ENCODE measurements at regions not wholly inside any gene's neighbourhood (a gene's known extent, or its start where the extent isn't known, plus 50 kb on each side); places are given as distances from the start of the nearest gene placed in this dataset.

DNA sequence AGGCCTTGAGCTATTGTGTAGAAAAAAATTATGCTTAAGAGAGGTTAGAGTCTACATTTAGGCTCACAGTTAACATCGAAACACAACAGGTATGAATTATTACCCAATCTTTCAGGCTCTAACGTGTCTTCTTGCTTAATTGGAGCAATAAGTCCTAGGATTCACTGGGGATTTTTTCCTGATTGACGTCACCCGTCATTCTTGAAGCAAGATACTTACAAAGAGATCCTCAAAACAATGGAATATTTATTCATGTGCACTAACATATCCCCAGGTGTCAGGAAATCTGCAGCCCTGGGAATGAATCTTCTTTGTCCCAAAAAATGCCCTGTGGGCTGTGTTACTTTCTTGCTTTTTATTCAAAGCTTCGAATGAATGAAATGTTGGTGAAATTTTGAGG, 413.5 kb downstream of the NFIB start:
- no peak for DNase-seq (ENCODE audit: low read depth in 2 of 3, low spot score in 2 of 3)

DNA sequence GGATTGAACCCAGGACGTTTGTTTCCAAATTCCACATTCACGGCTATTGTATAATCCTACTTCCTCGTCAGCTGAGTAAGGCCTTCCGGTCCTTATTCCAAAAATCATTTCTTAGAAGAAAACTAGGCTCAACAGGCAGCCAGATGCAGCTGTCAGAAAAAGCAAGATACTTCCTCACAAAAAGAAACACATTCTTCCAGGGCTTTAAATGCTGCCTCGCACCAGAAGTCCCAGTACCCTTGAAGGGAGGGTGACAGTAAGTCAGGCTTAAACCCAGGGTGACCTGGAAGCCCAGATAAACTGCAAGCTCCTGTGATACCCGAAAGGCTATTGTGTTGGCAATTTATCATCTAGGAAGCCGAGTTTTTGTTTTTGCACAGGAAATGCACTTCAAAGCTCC, 414.0 kb downstream of the NFIB start:
- no peak for DNase-seq (ENCODE audit: low read depth in 2 of 3, low spot score in 2 of 3)

DNA sequence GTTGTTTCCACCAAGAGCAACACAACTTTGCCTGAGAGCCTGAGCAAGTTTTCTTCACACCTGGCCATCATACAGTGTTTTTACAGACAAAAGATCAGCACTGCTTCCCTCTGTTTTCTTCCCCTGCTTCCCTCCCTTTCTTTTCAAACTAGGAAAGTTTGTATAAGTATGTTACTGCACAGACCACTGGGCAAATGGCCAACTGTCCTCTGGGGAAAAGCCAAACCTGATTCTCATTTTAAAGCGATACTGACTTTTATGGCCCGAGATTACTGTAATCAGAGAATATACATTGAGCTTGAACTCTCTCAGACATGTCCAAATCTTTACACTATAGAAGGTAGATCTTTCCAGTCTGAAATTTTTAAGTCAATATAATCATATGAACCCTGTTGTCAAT, 415.0 kb downstream of the NFIB start:
- no peak for DNase-seq (ENCODE audit: low read depth in 2 of 3, low spot score in 2 of 3)

DNA sequence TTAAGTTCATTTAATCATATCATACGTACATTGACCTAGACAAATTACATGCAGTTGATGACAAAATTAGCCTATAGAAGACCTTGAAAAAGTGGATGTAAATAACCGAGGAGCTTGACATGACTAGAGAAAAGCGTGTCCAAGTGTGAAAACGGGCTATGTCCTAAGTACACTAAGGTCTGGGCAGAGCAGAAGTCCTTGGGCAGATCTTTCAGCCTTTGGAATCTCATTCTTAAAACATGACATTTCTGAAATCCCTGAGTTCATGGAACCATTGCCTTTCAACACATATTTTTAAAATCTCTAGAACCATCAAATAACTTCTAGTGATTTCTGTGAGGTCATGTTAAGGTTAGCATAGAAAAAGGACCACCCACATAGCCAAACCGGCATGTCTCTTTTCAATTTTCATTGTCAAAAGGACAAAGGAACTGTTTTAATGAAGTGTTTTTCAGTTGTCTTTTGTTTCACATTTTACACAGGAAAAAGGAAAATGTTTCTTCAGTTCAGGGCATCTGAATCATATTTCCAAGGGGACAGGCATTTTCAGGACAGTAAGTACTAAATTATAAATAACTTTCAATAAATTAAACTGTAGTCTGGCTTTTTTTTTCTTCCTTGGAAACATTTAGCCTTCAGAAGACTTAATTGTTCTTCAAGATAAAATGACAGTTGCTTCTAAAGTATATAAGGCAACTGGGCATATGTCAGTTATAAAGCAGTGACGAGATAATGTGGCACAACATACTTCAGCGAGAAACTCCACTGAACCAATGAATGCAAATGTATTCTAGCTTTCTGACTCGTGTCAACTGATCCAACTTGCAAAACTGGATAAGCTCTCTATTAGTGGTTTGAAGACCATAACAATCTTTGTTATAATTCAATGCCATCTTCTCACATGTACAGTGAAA, 416.8 kb downstream of the NFIB start:
- no peak for DNase-seq (ENCODE audit: low read depth in 2 of 3, low spot score in 2 of 3)

DNA sequence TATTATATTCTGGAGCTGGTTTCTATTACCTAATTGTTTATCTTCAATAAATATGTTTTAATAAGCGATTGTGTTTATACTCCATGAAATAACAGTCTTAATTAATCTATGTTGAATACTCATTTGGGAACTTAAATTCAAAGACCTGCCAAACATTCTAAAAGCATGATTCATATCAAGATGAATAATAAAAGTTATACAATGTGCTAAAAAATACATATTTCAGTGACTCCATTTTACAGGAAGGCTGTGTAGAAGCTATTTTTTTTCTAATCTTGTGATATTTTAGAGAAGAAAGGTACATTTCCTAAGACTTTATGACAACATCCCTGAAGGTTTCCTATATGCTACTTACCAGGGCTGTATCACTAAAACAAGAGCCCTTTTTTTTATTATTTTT, 417.9 kb downstream of the NFIB start:
- no peak for DNase-seq (ENCODE audit: low read depth in 2 of 3, low spot score in 2 of 3)

DNA sequence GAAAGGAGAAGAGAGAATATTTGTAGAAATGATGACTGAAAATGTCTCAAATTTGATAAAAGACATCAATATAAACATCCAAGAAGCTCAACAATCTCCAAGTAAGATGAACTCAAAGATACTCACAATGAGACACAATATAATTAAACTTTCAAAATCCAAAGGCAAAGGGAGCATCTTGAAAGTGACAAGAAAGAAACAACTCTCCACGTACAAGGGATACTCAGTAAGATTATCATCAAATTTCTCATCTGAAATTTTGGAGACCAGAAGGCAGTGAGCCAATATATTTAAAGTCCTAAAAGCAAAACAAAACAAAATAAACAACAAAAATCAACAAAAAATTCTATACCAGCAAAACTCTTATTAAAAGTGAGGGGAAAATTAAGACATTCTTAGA, 428.7 kb downstream of the NFIB start:
- DNase-seq (ENCODE audit: low read depth in 2 of 3, low spot score in 2 of 3): no peak

DNA sequence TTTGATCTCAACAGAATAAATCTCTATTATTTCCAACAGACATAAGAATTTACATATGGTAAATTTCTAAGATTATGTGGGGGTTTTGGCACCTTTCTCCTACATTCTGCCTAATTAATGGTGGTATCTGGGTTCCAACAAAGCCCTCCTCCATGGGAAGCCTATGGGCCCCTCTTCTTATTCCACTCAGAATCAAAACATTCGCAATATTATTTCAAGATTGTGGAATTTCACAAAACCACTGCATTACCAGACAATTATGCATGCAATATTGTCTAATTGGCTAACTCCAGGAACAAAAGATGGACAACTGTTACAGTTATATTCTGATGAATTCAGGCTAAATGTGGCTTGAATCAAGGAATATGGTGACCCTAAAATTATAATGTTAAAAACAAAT, 434.0 kb downstream of the NFIB start:
- DNase-seq (ENCODE audit: low read depth in 2 of 3, low spot score in 2 of 3): no peak

DNA sequence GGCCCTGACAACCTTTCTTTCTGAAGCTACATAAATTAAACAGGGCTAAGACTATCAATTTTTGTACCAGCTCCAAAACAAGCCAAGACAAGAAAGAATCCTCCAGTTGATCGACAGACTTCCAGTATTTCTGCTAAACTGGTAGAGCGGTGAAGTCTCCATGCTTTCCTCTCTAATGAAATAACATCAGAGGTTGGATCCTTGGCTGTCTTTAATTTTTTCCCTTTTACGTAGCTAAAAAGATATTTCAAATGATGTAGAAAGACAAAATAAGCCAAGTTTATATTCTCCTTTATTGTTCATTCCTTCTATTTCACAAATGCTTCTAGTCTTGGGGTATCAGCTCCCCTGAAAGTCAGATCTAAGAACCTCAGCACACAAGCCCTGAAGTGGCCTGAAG, 434.9 kb downstream of the NFIB start:
- no peak for DNase-seq (ENCODE audit: low read depth in 2 of 3, low spot score in 2 of 3)

DNA sequence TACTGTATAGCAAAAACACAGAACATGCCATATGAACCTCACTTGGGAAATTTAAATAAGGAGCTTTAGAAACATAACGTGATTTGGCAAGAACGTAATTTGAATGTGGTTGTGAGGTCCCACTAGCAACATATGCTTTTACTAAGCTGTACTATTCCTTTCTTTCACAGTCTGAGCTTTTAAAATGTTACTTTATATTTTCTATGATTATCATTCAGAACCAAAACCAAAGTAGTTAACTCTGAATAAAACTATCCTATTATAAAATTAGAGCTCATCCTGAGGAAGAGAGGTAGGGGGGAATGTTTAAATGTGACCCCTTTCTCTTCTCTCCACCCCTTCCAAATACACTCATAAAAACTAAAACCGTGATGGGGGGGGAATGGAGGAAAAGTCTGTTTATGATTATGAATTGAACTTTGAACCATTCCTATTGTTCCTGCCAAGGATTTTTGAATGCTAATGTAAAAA, 435.7 kb downstream of the NFIB start:
- DNase-seq (ENCODE audit: low read depth in 2 of 3, low spot score in 2 of 3): no peak

DNA sequence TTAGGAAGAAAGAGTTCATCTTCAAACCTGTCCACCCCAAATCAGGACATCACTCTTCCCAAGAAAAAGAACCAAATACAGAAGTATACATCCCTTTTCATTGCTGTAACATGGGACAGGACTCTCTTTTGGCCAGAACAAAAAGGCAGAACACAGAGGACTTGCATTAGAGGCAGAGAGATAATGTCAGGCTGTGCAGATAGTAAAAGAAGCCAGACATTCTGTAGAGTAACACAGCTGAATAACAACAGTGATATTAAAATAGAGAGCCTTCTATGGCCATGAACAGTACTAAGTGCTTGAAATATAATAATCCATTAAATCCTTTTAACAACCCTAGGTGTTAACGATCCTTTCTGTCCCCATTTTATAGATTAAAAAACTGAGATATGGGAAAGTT, 437.2 kb downstream of the NFIB start:
- DNase-seq (ENCODE audit: low read depth in 2 of 3, low spot score in 2 of 3): no peak

DNA sequence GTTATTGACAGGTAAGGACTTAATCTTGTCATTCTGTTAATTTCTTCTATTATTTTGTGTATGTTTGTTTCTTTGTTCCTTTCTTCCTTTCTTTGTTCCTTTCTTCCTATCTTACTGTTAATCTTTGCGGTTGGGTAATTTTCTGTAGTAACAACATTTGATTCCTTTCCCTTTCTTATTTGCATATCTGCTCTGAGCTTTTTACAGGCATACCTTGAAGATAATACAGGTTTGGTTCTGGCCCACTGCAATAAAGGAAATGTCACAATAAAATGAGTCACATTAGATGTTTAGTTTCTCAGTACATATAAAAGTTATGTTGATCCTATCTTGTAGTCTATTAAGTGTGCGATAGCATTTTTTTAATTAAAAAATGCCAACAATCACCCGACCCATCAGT, 440.7 kb downstream of the NFIB start:
- DNase-seq (ENCODE audit: low read depth in 2 of 3, low spot score in 2 of 3): no peak

DNA sequence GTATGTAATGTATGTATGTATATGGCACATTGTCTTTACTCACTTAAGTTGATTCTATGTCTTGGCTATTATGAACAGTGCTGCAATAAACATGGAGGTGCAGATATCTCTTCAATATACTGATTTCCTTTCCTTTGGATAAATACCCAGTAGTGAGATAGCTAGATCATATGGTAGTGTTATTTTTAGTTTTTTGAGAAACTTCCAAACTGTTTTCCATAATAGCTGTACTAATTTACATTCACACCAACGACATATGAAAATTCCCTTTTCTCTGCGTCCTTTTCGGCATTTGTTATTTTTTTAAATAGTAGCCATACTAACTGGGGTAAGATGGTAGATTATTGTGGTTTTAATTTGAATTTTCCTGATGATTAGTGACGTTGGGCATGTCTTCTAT, 445.6 kb downstream of the NFIB start:
- no peak for DNase-seq (ENCODE audit: low read depth in 2 of 3, low spot score in 2 of 3)

DNA sequence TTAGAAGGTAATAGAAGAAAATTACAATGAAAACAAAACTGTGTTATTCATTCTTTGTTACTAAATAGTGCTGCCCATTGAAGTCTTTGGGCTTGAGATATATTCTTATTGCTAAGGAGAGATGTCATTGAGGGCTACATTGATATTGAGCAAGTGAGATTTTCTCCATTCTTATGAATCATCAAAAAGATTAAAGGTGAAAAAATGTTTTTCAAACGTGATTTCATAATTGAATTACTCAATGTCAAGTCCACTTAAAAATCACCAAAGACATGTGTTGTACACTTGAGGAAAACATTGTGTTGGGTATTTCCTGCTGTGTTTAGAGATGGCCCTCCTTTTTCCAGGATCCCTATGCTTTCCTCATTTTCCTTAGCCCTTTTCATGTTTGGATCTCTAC, 448.1 kb downstream of the NFIB start:
- DNase-seq (ENCODE audit: low read depth in 2 of 3, low spot score in 2 of 3): no peak

DNA sequence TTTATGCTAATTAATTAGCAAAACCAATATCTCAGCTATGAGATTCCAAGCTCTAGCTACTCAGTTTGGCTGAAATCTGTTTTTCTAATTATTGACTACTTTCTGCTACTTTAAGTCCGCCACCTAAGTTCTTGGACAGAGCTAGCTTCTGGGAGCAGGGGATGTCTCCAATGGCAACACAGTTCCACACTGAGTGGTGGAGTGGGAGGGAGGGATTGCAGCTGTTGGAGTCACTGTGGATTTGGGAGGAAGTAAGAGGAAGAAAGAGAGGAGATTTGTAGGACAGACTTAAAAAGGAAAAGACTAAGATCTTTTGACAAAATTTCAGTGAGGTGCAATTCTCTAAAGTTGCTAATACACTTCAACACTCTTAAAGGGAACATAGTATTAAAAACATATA, 450.8 kb downstream of the NFIB start:
- no peak for DNase-seq (ENCODE audit: low read depth in 2 of 3, low spot score in 2 of 3)

DNA sequence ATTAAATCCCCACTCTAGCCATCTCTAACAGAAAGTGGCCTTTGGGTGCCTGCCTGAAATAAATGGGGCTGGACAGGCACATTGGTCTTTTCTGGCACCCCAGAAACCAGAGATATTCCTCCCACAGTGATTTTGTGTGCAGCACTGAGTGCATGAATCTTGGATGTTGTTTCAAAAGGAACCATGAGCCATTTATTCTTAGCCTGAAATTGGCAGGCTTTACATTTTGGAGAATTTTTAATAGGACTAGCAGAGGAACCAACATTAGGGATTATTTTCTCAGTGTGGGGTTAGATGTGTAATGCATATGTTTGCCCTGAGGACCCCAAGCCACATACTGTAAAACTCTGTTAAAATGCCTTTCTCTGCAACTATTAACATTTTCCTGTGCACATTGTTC, 451.3 kb downstream of the NFIB start:
- no peak for DNase-seq (ENCODE audit: low read depth in 2 of 3, low spot score in 2 of 3)

DNA sequence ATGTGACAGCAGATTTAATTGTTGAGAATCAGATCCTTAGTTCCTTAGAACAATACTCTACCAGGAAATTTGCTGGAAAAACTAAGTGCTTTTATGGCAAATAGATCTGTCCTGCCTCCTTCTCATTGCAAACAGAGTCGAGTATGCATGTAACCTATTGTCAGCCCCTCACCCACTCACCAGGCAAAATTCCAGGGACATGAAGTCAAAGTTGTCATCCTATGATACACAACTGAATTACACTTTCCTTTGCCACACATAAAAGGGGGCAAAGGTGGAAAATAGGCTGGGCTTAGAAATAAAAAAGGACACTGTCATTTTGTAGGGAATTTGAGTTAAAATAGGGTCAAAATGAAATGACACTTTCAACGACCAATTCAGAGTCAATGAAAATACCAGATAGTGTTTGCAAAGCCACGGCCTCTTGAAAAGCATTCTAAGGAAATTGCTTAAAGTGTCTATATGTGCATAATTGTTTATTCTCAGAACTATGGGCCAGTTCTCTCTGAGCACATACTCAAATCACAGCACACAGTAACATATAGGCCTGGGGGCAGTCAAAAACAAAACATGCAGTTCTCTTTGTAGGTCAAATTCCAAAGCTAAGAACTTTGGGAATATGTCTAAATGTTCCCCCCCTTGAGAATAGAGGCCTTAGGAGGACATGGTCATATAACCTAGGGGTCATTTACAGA, 452.8 kb downstream of the NFIB start:
- DNase-seq (ENCODE audit: low read depth in 2 of 3, low spot score in 2 of 3): no peak

DNA sequence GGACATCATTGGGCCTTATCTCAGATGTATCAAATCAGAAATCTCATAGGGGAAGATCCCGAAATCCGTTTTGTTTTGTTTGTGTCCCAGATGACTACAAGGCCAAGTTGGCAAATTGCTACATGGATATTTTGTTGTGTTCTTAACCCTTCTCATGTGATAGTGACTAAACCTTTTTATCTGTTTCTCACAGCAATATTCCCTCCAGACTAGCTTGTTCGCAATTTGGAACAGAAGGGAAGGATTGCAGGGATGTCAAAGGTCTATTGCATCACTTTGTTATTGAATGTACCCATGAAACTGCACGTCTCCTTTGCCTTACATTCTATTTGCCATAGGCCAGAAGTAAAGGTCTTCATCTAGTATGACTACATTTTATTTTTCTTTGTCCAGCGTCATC, 453.9 kb downstream of the NFIB start:
- DNase-seq (ENCODE audit: low read depth in 2 of 3, low spot score in 2 of 3): no peak

DNA sequence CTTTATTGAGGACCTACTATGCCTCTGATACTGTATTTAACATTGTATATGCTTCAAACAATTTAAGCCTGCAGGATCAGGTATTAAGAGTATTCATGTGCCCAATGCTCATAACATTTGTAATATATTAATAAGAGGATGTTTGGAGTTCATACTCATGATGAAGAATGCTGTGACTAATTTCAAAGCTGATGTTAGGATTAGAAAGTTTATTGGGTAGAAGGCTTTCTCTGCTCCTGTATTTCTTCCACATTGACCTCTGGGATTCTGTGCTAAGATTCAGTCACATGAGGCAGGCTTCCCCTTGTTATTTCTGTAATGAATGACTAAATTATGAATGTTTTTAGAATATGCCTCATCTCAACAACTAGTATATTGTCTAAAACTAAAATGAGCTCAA, 456.4 kb downstream of the NFIB start:
- DNase-seq (ENCODE audit: low read depth in 2 of 3, low spot score in 2 of 3): no peak

DNA sequence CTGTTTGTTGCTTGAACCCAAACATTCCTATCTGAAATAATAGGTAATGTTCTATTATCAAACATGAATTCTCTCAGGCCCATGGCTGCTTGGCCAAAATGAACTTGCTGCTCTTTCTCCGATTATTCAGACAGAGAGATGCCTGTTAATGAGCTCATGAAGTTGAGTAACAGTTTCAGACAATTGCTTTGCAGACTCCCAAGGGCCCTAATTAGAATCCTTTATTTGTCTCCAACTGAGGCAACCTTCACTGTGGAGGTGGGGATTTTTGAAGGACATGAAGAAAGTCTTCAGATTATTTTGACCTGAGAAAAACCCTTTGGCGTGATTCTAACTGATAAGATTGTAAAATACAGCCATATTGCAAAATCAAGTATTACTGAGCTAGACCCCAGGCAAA, 466.7 kb downstream of the NFIB start:
- DNase-seq (ENCODE audit: low read depth in 2 of 3, low spot score in 2 of 3): no peak

DNA sequence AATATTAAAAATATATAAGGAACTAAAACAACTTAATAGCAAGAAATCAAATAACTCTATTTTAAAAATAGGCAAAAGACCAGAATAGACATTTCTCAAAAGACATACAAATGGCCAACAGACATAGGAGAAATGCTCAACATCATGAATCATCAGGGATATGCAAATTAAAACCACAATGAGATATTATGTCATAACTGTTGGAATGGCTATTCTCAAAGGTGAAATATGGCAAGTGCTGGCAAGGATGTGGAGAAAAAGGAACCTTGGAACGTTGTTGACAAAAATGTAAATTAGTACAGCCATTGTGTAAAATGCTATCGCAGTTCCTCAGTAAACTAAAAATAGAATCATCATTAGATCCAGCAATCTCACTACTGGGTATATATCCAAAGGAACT, 468.5 kb downstream of the NFIB start:
- DNase-seq (ENCODE audit: low read depth in 2 of 3, low spot score in 2 of 3): no peak

DNA sequence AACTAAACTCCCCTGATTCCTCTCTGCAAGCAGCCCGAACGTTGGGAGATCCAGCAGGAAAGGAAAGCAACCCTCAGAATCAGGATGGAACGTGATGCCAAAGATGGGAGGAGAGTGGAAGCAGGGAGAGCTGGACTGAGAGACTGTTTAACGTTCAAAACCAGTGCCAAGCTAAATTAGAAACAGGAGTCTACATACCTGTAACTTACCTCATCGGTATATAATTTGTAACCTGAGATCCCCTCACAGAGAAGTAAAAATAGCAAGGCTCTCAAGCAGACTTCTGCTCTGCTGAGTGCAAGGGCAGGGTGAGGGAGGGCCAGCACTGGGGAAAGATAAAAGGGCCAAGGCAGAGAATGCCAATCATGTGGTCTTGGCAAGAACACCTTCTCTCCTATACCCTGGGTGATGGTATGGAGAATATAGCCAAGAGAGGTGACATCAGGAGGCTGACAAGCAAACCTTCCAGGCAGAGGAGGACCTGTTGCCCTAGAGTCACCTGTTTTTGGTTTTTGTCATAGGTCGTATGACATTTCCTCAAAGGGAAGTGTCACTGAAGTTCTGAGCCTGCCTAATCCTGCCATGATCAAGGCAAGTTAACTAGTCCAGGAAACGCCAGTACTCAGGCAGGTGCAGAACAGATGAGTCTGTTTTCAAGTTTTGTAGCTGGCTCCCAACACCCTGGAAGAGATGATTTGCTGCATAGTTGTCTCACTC, 472.0 kb downstream of the NFIB start:
- no peak for DNase-seq (ENCODE audit: low read depth in 2 of 3, low spot score in 2 of 3)

DNA sequence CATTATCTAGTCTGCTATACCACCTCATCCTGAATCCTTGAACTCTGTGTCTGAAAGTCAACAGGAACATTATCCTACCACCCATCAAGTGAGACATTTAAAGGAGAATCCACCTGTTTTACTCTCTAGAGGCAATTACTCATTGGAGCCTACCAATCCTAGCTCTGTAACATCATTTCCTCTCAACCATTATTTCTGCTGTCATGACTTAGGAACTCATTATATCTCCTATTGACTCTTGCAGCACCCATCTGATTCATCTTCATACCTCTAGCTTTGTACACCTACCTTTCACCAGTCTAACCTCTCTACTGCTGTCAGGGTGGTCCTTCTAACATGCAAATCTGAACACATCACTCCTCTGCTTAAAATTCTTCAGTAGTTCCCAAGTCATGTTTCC, 481.5 kb downstream of the NFIB start:
- no peak for DNase-seq (ENCODE audit: low read depth in 2 of 3, low spot score in 2 of 3)

All from hematopoietic multipotent progenitor cell (in vitro differentiated cells).